Transverse colon (tissue), 3 donors: ENCODE measurements at regions not wholly inside any gene's neighbourhood (a gene's known extent, or its start where the extent isn't known, plus 50 kb on each side); places are given as distances from the start of the nearest gene placed in this dataset.

Experiments
- CTCF ChIP-seq, 5 experiments: fragments of 200-600 bp in 3 of 5; fragments of 450-650 bp in 2 of 5; sonication (generic) in 3 of 5; IDR thresholded peaks; 1 replicate in 2 of 5; 2 replicates in 3 of 5; pipeline ENCODE4 v1.5.1; 2016 to 2017; ENCODE audit warnings: antibody characterized with exemption in 5 of 5, inconsistent platforms in 3 of 5, mild to moderate bottlenecking in 2 of 5, moderate library complexity in 1 of 5
- POLR2A ChIP-seq: fragments of 450-650 bp; IDR thresholded peaks from one replicate; pipeline ENCODE4 v1.6.1; 2016; ENCODE audit warnings: antibody characterized with exemption, mild to moderate bottlenecking, moderate library complexity

GRCh38 chr10:42973411-42973810, 103.5 kb upstream of the RET start:
- TF ChIP-seq CTCF (IDR thresholded peaks at IDR 0.05): no peak
- no peak for TF ChIP-seq POLR2A
